ENCODE measurements at regions not wholly inside any gene's neighbourhood (a gene's known extent, or its start where the extent isn't known, plus 50 kb on each side); places are given as distances from the start of the nearest gene placed in this dataset.

- TF ChIP-seq CTCF (IDR thresholded peaks at IDR 0.05) (no peak), POLR2A (IDR thresholded peaks at IDR 0.05) (no peak), EP300 (IDR thresholded peaks at IDR 0.05) (no peak)
These were observed 603.4 kb downstream of the KCNJ2 start for GRCh38 chr17:70772761-70773160.
